ENCODE measurements at regions not wholly inside any gene's neighbourhood (a gene's known extent, or its start where the extent isn't known, plus 50 kb on each side); places are given as distances from the start of the nearest gene placed in this dataset.

DNA sequence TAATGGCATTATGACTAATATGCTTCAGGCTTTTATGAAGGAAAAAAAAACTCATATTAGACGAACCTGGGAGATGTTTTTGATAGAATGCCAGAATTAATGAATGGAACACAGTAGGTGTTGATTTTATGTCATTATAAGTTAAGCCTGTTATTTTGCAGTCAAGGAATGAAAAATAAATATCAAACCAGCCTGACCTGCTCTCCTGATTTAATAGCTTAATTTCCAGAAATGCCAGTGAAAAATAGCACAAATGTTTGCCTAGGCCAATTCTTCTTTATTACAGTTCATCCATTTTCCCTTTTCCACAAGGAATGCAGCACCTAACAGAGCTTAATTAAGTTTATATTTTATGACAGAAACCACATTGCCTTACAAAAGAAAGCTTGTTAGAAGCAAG is 292.0 kb downstream of the TBL1XR1 start:
- no peak for DNase-seq
- in situ Hi-C loops (cut with HindIII; ENCODE audit: low pct_ligation_motif_present, low sequenced_read_pairs) = no loop called here
- H3K36me3 ChIP-seq (replicated peaks) = no peaks in the 10 kb centered on the region
- no peaks in the 10 kb centered on the region for H3K27me3 ChIP-seq (replicated peaks)
- H3K4me3 ChIP-seq (ENCODE audit: low read depth, low read length) = no peak overlapping the region
- TF ChIP-seq, protein P1, sequence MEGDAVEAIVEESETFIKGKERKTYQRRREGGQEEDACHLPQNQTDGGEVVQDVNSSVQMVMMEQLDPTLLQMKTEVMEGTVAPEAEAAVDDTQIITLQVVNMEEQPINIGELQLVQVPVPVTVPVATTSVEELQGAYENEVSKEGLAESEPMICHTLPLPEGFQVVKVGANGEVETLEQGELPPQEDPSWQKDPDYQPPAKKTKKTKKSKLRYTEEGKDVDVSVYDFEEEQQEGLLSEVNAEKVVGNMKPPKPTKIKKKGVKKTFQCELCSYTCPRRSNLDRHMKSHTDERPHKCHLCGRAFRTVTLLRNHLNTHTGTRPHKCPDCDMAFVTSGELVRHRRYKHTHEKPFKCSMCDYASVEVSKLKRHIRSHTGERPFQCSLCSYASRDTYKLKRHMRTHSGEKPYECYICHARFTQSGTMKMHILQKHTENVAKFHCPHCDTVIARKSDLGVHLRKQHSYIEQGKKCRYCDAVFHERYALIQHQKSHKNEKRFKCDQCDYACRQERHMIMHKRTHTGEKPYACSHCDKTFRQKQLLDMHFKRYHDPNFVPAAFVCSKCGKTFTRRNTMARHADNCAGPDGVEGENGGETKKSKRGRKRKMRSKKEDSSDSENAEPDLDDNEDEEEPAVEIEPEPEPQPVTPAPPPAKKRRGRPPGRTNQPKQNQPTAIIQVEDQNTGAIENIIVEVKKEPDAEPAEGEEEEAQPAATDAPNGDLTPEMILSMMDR (IDR thresholded peaks at IDR 0.05; ENCODE audit: low read depth, low read length, missing control alignments) = no peak
- no peak overlapping the region for H3K27ac ChIP-seq

DNA sequence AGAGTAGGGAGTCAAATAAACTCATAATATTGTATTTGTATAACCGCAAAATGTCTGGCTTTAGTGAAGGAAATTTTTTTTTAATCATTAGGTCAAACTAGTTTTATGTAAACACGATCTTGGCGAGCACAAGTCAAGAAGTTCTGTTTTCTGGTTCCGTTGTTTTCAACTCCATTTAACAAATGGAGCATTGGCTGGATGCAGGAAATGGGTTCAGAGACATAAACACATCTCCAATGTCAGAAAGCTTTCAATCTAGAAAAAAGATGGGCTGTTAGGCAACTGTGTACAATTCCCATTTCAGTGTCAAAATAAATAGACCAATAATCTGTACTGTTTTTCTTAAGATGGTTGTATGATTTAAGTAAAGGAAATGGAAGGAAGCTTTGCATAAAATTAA is 292.8 kb downstream of the TBL1XR1 start:
- Histone ChIP-seq H3K27ac (no peak overlapping the region), H3K27me3 (replicated peaks) (no peaks in the 10 kb centered on the region), H3K36me3 (replicated peaks) (no peaks in the 10 kb centered on the region), H3K4me3 (ENCODE audit: low read depth, low read length) (no peak overlapping the region)
- TF ChIP-seq, protein P1 (IDR thresholded peaks at IDR 0.05; ENCODE audit: low read depth, low read length, missing control alignments) = no peak
- in situ Hi-C loops (cut with HindIII; ENCODE audit: low pct_ligation_motif_present, low sequenced_read_pairs) = no loop called here
- DNase-seq = no peak

DNA sequence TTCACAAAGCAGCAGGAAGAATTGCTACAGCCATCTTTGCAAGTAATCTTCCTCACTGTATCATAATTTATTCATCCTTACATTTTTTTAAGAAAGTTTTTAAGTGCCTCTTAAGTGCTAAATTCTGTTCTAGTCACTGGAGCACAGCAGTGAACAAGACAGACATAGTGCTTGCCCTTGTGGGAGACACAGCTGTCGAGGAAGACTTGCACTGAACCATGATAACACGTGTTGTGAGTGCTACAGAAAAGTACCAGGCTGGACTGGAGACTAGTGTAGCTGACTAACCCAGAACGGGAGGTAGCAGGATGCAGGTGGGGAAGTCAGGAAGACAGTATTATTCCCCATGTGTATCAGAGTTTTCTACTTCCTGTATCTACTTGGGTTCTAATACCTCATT is 300.6 kb downstream of the TBL1XR1 start:
- no peaks in the 10 kb centered on the region for H3K27me3 ChIP-seq (replicated peaks)
- H3K4me3 ChIP-seq (ENCODE audit: low read depth, low read length) = no peak overlapping the region
- no peak for DNase-seq
- TF ChIP-seq, protein P1 (IDR thresholded peaks at IDR 0.05; ENCODE audit: low read depth, low read length, missing control alignments) = no peak
- no peaks in the 10 kb centered on the region for H3K36me3 ChIP-seq (replicated peaks)
- in situ Hi-C loops (cut with HindIII; ENCODE audit: low pct_ligation_motif_present, low sequenced_read_pairs) = no loop called here
- H3K27ac ChIP-seq = no peak overlapping the region

DNA sequence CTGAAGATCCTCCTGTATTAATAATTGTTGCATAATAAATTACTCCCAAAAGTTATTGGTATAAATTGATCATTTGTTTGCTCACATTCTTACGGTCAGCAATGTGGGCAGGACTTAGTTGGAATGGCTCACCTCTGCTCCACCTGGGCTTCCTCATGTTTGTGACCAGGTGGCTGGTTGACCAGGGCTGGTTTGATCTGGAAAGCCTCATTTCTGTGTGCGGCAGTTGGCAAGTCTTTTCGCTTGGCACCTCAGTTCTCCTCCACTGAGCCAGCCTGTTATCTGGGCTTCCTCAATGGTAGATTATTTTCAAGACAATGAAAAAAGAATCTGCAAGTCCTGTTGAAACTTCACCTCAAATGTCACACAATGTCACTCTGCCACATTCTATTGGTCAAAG is 301.1 kb downstream of the TBL1XR1 start:
- TF ChIP-seq, protein P1 (IDR thresholded peaks at IDR 0.05; ENCODE audit: low read depth, low read length, missing control alignments) = no peak
- DNase-seq = no peak
- H3K36me3 ChIP-seq (replicated peaks) = no peaks in the 10 kb centered on the region
- H3K4me3 ChIP-seq (ENCODE audit: low read depth, low read length) = no peak overlapping the region
- H3K27me3 ChIP-seq (replicated peaks) = no peaks in the 10 kb centered on the region
- in situ Hi-C loops (cut with HindIII; ENCODE audit: low pct_ligation_motif_present, low sequenced_read_pairs) = no loop called here
- H3K27ac ChIP-seq = no peak overlapping the region

DNA sequence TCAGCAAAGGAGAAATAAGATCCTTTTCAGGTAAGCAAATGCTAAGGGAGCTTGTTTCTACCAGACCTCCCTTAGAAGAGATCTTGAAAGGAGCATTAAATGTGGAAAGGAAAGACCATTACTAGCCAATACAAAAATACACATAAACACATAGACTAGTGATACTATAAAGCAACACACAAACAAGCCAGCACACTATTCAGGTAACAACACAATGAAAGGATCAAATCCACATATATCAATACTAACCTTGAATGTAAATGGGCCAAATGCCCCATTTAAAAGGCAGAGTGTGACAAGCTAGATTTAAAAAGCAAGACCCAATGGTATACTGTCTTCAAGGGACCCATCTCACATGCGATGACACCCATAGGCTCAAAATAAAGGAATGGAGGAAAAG is 317.6 kb downstream of the TBL1XR1 start:
- H3K27me3 ChIP-seq (replicated peaks) = no peaks in the 10 kb centered on the region
- TF ChIP-seq, protein P1 (IDR thresholded peaks at IDR 0.05; ENCODE audit: low read depth, low read length, missing control alignments) = no peak
- in situ Hi-C loops (cut with HindIII; ENCODE audit: low pct_ligation_motif_present, low sequenced_read_pairs) = no loop called here
- no peak overlapping the region for H3K27ac ChIP-seq
- H3K36me3 ChIP-seq (replicated peaks) = no peaks in the 10 kb centered on the region
- no peak overlapping the region for H3K4me3 ChIP-seq (ENCODE audit: low read depth, low read length)
- no peak for DNase-seq

DNA sequence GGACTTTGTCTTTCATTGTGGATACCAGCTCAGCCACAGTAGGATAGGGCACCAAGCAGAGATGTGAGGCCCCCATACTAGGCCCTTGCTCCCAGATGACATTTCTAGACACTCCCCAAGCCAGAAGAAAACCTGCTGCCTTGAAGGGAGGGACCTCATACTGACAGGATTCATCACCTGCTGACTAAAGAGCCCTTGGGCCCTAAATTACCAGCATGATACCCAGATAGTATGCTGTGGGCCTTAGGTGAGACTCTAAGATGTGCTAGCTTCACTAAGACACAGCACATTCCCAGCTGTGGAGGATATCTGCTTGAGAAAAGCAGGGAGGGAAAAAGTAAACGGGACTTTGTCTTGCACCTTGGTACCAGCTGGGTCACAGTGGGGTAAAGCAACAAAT is 324.0 kb downstream of the TBL1XR1 start:
- H3K4me3 ChIP-seq (ENCODE audit: low read depth, low read length) = no peak overlapping the region
- no peaks in the 10 kb centered on the region for H3K36me3 ChIP-seq (replicated peaks)
- DNase-seq = no peak
- TF ChIP-seq, protein P1 (IDR thresholded peaks at IDR 0.05; ENCODE audit: low read depth, low read length, missing control alignments) = no peak
- in situ Hi-C loops (cut with HindIII; ENCODE audit: low pct_ligation_motif_present, low sequenced_read_pairs) = no loop called here
- no peak overlapping the region for H3K27ac ChIP-seq
- H3K27me3 ChIP-seq (replicated peaks) = no peaks in the 10 kb centered on the region
